ENCODE measurements at regions not wholly inside any gene's neighbourhood (a gene's known extent, or its start where the extent isn't known, plus 50 kb on each side); places are given as distances from the start of the nearest gene placed in this dataset.
"Not testable (repeated sequence)": the region's sequence is repeated elsewhere in the genome, so short reads cannot be mapped to it uniquely, and the experiment has no call there.

- Histone ChIP-seq H3K27me3 (ENCODE audit: low read length) (no peaks in the 10 kb centered on the region), H3K27ac (ENCODE audit: low read length) (no peak overlapping the region), H2AFZ (ENCODE audit: low read length) (no peak overlapping the region), H3K36me3 (ENCODE audit: low read depth, low read length) (no peaks in the 10 kb centered on the region), H3F3A (ENCODE audit: low read length, unreplicated experiment) (no peaks in the 10 kb centered on the region), H3K9me3 (ENCODE audit: low read length) (peaks cover 8% of the 10 kb centered on the region), H3K9me2 (replicated peaks; ENCODE audit: low read length) (no peaks in the 10 kb centered on the region), H3K9ac (ENCODE audit: low read length) (no peak overlapping the region), H3K79me2 (ENCODE audit: low read length) (no peaks in the 10 kb centered on the region), H3K4me1 (ENCODE audit: insufficient read depth, low read length) (no peaks in the 10 kb centered on the region), H3K4me3 (ENCODE audit: low read length) (no peak overlapping the region), H4K20me1 (ENCODE audit: low read length) (no peaks in the 10 kb centered on the region), H3K4me2 (ENCODE audit: low read length) (no peak overlapping the region)
- ChIA-PET CTCF (no interaction called here), POLR2A (ENCODE audit: unreplicated experiment) (no interaction called here)
- TF ChIP-seq EZH2 (IDR thresholded peaks at IDR 0.05; ENCODE audit: low read length, unreplicated experiment) (no peak), CTCF (conservative IDR thresholded peaks at IDR 0.05; ENCODE audit: low read depth, low read length) (no peak), EZH2phosphoT487 (IDR thresholded peaks at IDR 0.05; ENCODE audit: borderline replicate concordance, low read length) (no peak)
- no TSS peak for BruUV-seq (replicated peaks)
- ATAC-seq (no peak), DNase-seq (no peak)
- intact Hi-C loops (cut with micrococcal nuclease), result no loop called here
Measured at GRCh38 chr14:25685004-25685403, 635.1 kb upstream of the STXBP6 start.

- H3K9ac ChIP-seq (ENCODE audit: low read length), result no peak overlapping the region
- no peak overlapping the region for H3K4me2 ChIP-seq (ENCODE audit: low read length)
- no peaks in the 10 kb centered on the region for H3K36me3 ChIP-seq (ENCODE audit: low read depth, low read length)
- intact Hi-C loops (cut with micrococcal nuclease), result no loop called here
- no peak overlapping the region for H3K4me3 ChIP-seq (ENCODE audit: low read length)
- H3K9me3 ChIP-seq (ENCODE audit: low read length), result 0 out of 2 replicates have a peak, but pooled peaks cover 6% of the 10 kb centered on the region
- no peaks in the 10 kb centered on the region for H3K4me1 ChIP-seq (ENCODE audit: insufficient read depth, low read length)
- no peaks in the 10 kb centered on the region for H3K9me2 ChIP-seq (replicated peaks; ENCODE audit: low read length)
- TF ChIP-seq CTCF (conservative IDR thresholded peaks at IDR 0.05; ENCODE audit: low read depth, low read length) (no peak), EZH2phosphoT487 (IDR thresholded peaks at IDR 0.05; ENCODE audit: borderline replicate concordance, low read length) (no peak), EZH2 (IDR thresholded peaks at IDR 0.05; ENCODE audit: low read length, unreplicated experiment) (no peak)
- ChIA-PET POLR2A (ENCODE audit: unreplicated experiment) (no interaction called here), CTCF (no interaction called here)
- H2AFZ ChIP-seq (ENCODE audit: low read length), result no peak overlapping the region
- no peaks in the 10 kb centered on the region for H3K79me2 ChIP-seq (ENCODE audit: low read length)
- no TSS peak for BruUV-seq (replicated peaks)
- H4K20me1 ChIP-seq (ENCODE audit: low read length), result no peaks in the 10 kb centered on the region
- no peaks in the 10 kb centered on the region for H3F3A ChIP-seq (ENCODE audit: low read length, unreplicated experiment)
- no peak for DNase-seq
- no peaks in the 10 kb centered on the region for H3K27me3 ChIP-seq (ENCODE audit: low read length)
- ATAC-seq, result no peak
- no peak overlapping the region for H3K27ac ChIP-seq (ENCODE audit: low read length)
Measured at GRCh38 chr14:25680934-25681333, 631.0 kb upstream of the STXBP6 start.

GRCh38 chr14:25680511-25680910 lies 630.6 kb upstream of the STXBP6 start:
- CTCF ChIA-PET; H3K27me3 ChIP-seq (ENCODE audit: low read length); H3K79me2 ChIP-seq (ENCODE audit: low read length); H3K4me3 ChIP-seq (ENCODE audit: low read length); intact Hi-C loops (cut with micrococcal nuclease); H3K36me3 ChIP-seq (ENCODE audit: low read depth, low read length); H3F3A ChIP-seq (ENCODE audit: low read length, unreplicated experiment); H3K9me2 ChIP-seq (replicated peaks; ENCODE audit: low read length); DNase-seq; BruUV-seq (replicated peaks); H3K4me1 ChIP-seq (ENCODE audit: insufficient read depth, low read length); POLR2A ChIA-PET (ENCODE audit: unreplicated experiment); H3K9me3 ChIP-seq (ENCODE audit: low read length); H4K20me1 ChIP-seq (ENCODE audit: low read length); H3K27ac ChIP-seq (ENCODE audit: low read length); H2AFZ ChIP-seq (ENCODE audit: low read length); H3K9ac ChIP-seq (ENCODE audit: low read length); H3K4me2 ChIP-seq (ENCODE audit: low read length); ATAC-seq: not testable (repeated sequence)

Measured in PC-3 (cell line).